Lower leg skin (tissue), 4 donors: ENCODE measurements at regions not wholly inside any gene's neighbourhood (a gene's known extent, or its start where the extent isn't known, plus 50 kb on each side); places are given as distances from the start of the nearest gene placed in this dataset.
"Not testable (repeated sequence)": the region's sequence is repeated elsewhere in the genome, so short reads cannot be mapped to it uniquely, and the experiment has no call there.

Experiments
- DNase-seq, 2 donors: peaks; one replicate each; pipeline ENCODE4 v3.0.0-alpha.2; 2019; ENCODE audit warnings: low spot score in 2 of 2
- H3K4me3 ChIP-seq: fragments of 200-600 bp; sonication (generic); 2 replicates; pipeline ENCODE4 v1.5.1; 2017; ENCODE audit warnings: mild to moderate bottlenecking, low read depth; ENCODE audit not compliant: poor library complexity, severe bottlenecking
- POLR2A ChIP-seq, 2 donors: fragments of 450-650 bp; IDR thresholded peaks; one replicate each; pipeline ENCODE4 v1.6.1; 2016 to 2017; ENCODE audit warnings: antibody characterized with exemption in 2 of 2, mild to moderate bottlenecking in 1 of 2, moderate library complexity in 1 of 2
- WGBS, 2 donors: methylation state at CpG; one replicate each; pipeline ENCODE4 v1.1.5; 2018; 5-methylcytosine and 5-hydroxymethylcytosine counted together
- intact Hi-C: fragments of 100-400 bp; cut with DNase I; formaldehyde crosslinking; loops from one replicate; pipeline ENCODE4 v1.15.0; 2023; ENCODE audit warnings: low total_unique reads
- TF ChIP-seq, protein P1 (sequence below), 3 donors: fragments of 450-650 bp; IDR thresholded peaks; one replicate each; pipeline ENCODE4 v1.5.1; 2016; ENCODE audit warnings: antibody characterized with exemption in 3 of 3, mild to moderate bottlenecking in 3 of 3, moderate library complexity in 2 of 3

DNA sequence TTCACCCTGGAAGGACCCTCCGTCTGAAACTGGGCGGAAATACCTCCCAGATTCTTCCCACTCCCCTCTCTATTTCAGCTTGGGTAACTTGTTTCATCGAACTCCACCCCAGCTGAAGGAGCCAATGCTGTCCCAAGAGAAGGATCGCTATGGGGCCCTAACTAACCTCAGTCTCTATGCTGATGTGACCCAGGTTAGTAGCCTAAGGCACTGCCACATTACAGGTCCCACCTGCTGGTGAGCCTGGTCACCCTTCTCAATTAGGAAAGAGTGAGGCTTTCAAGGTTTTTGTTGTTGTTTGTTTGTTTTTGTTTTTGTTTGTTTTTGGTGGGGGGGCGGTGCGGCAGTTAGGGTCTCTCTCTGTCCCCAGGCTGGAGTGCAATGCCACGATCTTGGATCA lies 168.4 kb downstream of the OR2B2 start:
- 36 to 39% methylated on average over 7 of the region's 7 CpGs for WGBS, 2 donors
- no peak for DNase-seq
- TF ChIP-seq POLR2A (IDR thresholded peaks at IDR 0.05), result no peak
- TF ChIP-seq, protein P1, sequence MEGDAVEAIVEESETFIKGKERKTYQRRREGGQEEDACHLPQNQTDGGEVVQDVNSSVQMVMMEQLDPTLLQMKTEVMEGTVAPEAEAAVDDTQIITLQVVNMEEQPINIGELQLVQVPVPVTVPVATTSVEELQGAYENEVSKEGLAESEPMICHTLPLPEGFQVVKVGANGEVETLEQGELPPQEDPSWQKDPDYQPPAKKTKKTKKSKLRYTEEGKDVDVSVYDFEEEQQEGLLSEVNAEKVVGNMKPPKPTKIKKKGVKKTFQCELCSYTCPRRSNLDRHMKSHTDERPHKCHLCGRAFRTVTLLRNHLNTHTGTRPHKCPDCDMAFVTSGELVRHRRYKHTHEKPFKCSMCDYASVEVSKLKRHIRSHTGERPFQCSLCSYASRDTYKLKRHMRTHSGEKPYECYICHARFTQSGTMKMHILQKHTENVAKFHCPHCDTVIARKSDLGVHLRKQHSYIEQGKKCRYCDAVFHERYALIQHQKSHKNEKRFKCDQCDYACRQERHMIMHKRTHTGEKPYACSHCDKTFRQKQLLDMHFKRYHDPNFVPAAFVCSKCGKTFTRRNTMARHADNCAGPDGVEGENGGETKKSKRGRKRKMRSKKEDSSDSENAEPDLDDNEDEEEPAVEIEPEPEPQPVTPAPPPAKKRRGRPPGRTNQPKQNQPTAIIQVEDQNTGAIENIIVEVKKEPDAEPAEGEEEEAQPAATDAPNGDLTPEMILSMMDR (IDR thresholded peaks at IDR 0.05), result no peak
- intact Hi-C loops, result no loop called here
- no peak overlapping the region for H3K4me3 ChIP-seq

DNA sequence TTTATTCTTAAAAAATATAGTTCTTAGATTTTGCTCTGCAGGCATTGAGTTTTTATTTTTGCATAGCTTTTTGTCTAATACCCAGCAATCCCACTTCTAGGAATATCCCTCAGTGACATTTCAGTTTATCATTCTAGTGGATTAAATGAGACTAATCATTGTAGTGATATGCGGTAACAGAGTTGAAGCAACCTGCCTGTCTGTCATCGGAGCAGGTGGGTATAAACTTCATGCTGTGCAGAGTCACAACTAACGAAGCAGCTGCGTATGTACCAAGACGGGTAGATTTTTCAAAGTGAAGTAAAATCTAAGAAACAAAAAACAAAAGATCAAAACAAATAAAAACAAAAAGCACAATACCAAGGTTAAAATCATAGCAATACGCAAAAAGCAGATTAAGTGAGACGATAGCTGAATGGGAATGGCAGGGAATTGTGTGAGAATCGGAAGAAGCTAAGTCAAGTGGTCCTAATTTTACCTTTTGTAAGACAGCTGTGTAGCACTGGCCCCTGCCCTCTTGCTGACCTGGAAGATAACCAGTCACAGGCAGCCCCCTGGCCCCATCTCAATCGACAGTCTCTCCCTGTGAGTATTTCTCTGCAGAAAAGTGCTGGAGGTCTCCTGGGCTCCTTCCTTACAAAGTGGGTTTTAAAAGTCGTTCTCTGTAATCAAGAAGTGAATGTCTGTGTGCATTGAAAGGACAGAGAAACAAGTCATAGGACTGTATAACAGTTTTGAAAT lies 169.2 kb downstream of the OR2B2 start:
- no peak for TF ChIP-seq POLR2A (IDR thresholded peaks at IDR 0.05)
- TF ChIP-seq, protein P1 (IDR thresholded peaks at IDR 0.05), result no peak
- H3K4me3 ChIP-seq, result no peak overlapping the region
- WGBS, 2 donors, result 60 to 74% methylated on average over 10 of the region's 10 CpGs
- intact Hi-C loops, result no loop called here
- DNase-seq, result no peak

DNA sequence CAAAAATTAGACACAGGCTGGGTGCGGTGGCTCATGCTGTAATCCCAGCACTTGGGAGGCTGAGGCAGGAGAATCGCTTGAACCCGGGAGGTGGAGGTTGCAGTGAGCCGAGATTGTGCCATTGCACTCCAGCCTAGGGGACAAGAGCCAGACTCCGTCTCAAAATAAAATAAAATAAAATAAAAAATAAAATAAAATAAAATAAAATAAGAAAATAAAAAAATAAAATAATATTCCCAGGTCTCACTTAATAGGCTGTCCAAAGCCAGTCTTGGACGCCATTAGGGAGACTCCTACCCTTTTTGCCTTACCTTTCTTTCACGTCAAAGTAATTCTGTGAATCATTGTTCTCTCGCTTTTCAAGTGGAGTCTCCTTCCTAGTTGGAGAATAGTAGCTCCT lies 172.3 kb downstream of the OR2B2 start:
- H3K4me3 ChIP-seq, DNase-seq, intact Hi-C loops: not testable (repeated sequence)
- 85 to 91% methylated on average over 8 of the region's 8 CpGs for WGBS, 2 donors

DNA sequence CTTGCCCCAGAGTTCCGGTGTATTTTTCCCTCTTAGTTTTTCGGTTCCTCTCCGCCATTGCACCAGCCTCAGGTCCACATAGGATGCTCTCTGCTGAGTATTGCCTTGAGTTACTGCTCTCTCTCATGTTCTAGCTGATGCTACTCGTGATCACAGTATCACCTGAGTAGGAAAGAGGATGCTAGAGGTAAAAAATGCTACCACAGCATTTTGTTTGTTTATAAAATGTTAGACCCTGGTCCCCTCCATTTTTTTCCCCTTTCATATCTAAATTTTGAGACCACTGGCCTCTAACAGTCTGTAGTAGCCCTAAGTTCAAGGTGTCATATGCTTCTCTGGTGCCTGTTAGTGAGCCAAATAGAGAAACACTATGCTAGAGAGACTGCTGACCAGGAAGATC lies 175.5 kb downstream of the OR2B2 start:
- intact Hi-C loops, result no loop called here
- no peak for DNase-seq
- H3K4me3 ChIP-seq, result no peak overlapping the region
- 91 to 96% methylated on average over 4 of the region's 4 CpGs for WGBS, 2 donors
- no peak for TF ChIP-seq POLR2A (IDR thresholded peaks at IDR 0.05)

DNA sequence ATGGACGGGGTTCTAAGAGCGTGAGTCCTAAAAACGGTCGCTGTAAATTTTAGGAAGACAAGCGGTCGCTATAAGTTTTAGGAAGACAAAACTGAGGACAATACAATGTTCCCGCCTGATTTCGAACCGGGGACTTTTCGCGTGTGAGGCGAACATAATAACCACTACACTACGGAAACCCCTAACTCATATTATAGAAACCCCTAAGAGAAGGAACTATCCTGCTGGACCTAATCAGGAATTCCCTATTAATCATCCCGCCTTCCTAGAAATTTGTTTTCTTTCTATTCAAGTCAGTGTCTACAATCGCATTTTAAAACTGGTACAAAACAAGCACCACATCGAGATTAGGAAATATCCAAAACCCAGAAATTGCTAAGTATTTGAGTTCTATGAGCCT lies 183.8 kb downstream of the OR2B2 start:
- TF ChIP-seq, protein P1 (IDR thresholded peaks at IDR 0.05), result no peak
- TF ChIP-seq POLR2A (IDR thresholded peaks at IDR 0.05), result no peak
- intact Hi-C loops, result no loop called here
- no peak for DNase-seq
- no peak overlapping the region for H3K4me3 ChIP-seq
- WGBS, 2 donors, result 82 to 83% methylated on average over 16 of the region's 16 CpGs

DNA sequence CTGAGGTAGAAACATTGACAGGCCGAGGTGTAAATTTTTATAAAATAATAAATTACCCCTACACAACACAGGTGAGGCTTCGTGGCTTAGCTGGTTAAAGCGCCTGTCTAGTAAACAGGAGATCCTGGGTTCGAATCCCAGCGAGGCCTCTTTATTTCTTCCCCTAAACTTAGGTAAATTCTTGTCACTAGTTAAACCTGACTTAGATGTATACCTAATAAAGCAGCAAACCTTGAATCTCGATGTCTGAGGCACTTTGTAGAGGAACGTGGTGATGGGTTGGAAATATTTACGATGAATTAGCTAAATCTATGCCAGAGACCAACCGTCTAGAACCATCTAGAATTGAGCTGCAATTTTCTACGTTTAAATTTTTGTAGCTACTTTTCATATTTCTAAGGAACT lies 185.6 kb downstream of the OR2B2 start:
- TF ChIP-seq, protein P1 (IDR thresholded peaks at IDR 0.05), result no peak
- TF ChIP-seq POLR2A (IDR thresholded peaks at IDR 0.05), result no peak
- 56 to 62% methylated on average over 10 of the region's 10 CpGs for WGBS, 2 donors
- no peak overlapping the region for H3K4me3 ChIP-seq
- no peak for DNase-seq
- intact Hi-C loops, result no loop called here
